H1 (cell line): ENCODE measurements at regions not wholly inside any gene's neighbourhood (a gene's known extent, or its start where the extent isn't known, plus 50 kb on each side); places are given as distances from the start of the nearest gene placed in this dataset.

ENCODE experiments used
- CHD2 ChIP-seq: IDR thresholded peaks from 2 replicates; pipeline ENCODE4 v1.6.1; 2012; ENCODE audit warnings: low read length, improper control_type of control experiment
- FOSL1 ChIP-seq: IDR thresholded peaks from 2 replicates; pipeline ENCODE4 v1.6.1; 2011; ENCODE audit warnings: mild to moderate bottlenecking, low read depth, low read length, moderate library complexity; ENCODE audit not compliant: insufficient read depth
- JUN ChIP-seq: IDR thresholded peaks from 2 replicates; pipeline ENCODE4 v1.6.1; 2011; ENCODE audit warnings: low read depth, mild to moderate bottlenecking, improper control_type of control experiment, low read length
- NRF1 ChIP-seq: IDR thresholded peaks from 2 replicates; pipeline ENCODE4 v1.6.1; 2011; ENCODE audit warnings: mild to moderate bottlenecking, low read depth, low read length, improper control_type of control experiment
- POLR2A ChIP-seq, 2 experiments: IDR thresholded peaks; 1 replicate in 1 of 2; 2 replicates in 1 of 2; pipeline ENCODE4 v1.6.1; 2011; ENCODE audit warnings: low read depth in 2 of 2, low read length in 2 of 2, mild to moderate bottlenecking in 2 of 2; ENCODE audit errors: control extremely low read depth in 1 of 2
- RXRA ChIP-seq: IDR thresholded peaks from 2 replicates; pipeline ENCODE4 v1.6.1; 2011; ENCODE audit warnings: low read depth, mild to moderate bottlenecking, low read length, moderate library complexity; ENCODE audit not compliant: insufficient read depth
- SIX5 ChIP-seq: IDR thresholded peaks from 2 replicates; pipeline ENCODE4 v1.6.1; 2011; ENCODE audit warnings: mild to moderate bottlenecking, low read depth, low read length
- SRF ChIP-seq: IDR thresholded peaks from 2 replicates; pipeline ENCODE4 v1.6.1; 2011; ENCODE audit warnings: mild to moderate bottlenecking, low read depth, low read length, moderate library complexity
- TF ChIP-seq, protein P1 (sequence below): fragments of 300-600 bp; sonication (generic); IDR thresholded peaks from 2 replicates; pipeline ENCODE4 v1.7.1; 2012; ENCODE audit warnings: low read length, moderate library complexity, mild to moderate bottlenecking, inconsistent platforms; ENCODE audit not compliant: insufficient replicate concordance
- TF ChIP-seq, protein P2 (sequence below): IDR thresholded peaks from 2 replicates; pipeline ENCODE4 v1.6.1; 2011; ENCODE audit warnings: low read length, improper control_type of control experiment

DNA sequence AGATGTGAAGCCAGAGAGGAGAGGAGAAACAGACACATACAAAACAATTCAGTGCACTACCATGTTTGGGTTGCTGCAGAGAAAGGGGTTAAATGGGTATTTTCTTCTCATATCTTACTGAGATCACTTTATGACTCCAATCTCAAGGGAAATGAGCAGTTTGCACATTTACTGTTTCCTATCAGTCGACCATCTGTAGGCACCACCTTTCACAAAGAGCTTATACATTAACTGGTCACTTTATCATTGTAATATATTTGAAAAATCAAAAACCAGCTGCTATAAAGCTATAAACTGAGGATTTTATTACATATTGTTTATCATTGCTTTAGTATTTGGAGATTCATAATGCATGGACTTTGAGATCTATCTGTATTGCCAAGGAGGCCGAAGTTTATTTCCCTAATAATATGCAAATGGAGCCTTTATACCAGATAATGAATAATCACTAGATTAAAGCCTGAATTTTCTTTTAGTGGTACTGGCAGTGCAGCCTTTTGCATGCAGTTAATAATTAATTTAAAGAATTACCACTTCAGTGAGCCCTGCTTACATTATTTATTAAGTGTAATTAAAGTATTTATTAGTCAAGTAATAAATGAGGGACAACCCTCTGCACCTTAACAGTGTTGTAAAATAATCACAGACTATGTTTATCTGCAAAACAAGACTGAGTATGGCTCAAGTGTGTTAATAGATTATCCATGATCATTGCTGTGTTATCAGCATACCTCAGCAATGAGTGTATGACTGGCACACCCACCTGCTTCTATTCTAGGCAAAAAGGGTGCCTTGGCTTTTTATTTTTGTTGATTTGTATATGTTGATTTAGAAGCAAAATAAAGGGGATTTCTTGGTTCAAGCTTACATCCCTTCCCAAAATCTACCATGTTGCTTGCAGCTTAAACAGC, 167.7 kb upstream of the SLC14A2 start (continued):
- TF ChIP-seq, protein P1, sequence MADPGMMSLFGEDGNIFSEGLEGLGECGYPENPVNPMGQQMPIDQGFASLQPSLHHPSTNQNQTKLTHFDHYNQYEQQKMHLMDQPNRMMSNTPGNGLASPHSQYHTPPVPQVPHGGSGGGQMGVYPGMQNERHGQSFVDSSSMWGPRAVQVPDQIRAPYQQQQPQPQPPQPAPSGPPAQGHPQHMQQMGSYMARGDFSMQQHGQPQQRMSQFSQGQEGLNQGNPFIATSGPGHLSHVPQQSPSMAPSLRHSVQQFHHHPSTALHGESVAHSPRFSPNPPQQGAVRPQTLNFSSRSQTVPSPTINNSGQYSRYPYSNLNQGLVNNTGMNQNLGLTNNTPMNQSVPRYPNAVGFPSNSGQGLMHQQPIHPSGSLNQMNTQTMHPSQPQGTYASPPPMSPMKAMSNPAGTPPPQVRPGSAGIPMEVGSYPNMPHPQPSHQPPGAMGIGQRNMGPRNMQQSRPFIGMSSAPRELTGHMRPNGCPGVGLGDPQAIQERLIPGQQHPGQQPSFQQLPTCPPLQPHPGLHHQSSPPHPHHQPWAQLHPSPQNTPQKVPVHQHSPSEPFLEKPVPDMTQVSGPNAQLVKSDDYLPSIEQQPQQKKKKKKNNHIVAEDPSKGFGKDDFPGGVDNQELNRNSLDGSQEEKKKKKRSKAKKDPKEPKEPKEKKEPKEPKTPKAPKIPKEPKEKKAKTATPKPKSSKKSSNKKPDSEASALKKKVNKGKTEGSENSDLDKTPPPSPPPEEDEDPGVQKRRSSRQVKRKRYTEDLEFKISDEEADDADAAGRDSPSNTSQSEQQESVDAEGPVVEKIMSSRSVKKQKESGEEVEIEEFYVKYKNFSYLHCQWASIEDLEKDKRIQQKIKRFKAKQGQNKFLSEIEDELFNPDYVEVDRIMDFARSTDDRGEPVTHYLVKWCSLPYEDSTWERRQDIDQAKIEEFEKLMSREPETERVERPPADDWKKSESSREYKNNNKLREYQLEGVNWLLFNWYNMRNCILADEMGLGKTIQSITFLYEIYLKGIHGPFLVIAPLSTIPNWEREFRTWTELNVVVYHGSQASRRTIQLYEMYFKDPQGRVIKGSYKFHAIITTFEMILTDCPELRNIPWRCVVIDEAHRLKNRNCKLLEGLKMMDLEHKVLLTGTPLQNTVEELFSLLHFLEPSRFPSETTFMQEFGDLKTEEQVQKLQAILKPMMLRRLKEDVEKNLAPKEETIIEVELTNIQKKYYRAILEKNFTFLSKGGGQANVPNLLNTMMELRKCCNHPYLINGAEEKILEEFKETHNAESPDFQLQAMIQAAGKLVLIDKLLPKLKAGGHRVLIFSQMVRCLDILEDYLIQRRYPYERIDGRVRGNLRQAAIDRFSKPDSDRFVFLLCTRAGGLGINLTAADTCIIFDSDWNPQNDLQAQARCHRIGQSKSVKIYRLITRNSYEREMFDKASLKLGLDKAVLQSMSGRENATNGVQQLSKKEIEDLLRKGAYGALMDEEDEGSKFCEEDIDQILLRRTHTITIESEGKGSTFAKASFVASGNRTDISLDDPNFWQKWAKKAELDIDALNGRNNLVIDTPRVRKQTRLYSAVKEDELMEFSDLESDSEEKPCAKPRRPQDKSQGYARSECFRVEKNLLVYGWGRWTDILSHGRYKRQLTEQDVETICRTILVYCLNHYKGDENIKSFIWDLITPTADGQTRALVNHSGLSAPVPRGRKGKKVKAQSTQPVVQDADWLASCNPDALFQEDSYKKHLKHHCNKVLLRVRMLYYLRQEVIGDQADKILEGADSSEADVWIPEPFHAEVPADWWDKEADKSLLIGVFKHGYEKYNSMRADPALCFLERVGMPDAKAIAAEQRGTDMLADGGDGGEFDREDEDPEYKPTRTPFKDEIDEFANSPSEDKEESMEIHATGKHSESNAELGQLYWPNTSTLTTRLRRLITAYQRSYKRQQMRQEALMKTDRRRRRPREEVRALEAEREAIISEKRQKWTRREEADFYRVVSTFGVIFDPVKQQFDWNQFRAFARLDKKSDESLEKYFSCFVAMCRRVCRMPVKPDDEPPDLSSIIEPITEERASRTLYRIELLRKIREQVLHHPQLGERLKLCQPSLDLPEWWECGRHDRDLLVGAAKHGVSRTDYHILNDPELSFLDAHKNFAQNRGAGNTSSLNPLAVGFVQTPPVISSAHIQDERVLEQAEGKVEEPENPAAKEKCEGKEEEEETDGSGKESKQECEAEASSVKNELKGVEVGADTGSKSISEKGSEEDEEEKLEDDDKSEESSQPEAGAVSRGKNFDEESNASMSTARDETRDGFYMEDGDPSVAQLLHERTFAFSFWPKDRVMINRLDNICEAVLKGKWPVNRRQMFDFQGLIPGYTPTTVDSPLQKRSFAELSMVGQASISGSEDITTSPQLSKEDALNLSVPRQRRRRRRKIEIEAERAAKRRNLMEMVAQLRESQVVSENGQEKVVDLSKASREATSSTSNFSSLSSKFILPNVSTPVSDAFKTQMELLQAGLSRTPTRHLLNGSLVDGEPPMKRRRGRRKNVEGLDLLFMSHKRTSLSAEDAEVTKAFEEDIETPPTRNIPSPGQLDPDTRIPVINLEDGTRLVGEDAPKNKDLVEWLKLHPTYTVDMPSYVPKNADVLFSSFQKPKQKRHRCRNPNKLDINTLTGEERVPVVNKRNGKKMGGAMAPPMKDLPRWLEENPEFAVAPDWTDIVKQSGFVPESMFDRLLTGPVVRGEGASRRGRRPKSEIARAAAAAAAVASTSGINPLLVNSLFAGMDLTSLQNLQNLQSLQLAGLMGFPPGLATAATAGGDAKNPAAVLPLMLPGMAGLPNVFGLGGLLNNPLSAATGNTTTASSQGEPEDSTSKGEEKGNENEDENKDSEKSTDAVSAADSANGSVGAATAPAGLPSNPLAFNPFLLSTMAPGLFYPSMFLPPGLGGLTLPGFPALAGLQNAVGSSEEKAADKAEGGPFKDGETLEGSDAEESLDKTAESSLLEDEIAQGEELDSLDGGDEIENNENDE = no peak
- TF ChIP-seq NRF1 (no peak), FOSL1 (no peak), POLR2A (IDR thresholded peaks at IDR 0.05; ENCODE audit: control extremely low read depth in 1 of 2, low read depth in 2 of 2, low read length in 2 of 2) (no peak), SIX5 (no peak), RXRA (no peak), JUN (no peak), SRF (no peak), CHD2 (no peak)
- TF ChIP-seq, protein P2, sequence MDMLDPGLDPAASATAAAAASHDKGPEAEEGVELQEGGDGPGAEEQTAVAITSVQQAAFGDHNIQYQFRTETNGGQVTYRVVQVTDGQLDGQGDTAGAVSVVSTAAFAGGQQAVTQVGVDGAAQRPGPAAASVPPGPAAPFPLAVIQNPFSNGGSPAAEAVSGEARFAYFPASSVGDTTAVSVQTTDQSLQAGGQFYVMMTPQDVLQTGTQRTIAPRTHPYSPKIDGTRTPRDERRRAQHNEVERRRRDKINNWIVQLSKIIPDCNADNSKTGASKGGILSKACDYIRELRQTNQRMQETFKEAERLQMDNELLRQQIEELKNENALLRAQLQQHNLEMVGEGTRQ = no peak
